ENCODE measurements at regions not wholly inside any gene's neighbourhood (a gene's known extent, or its start where the extent isn't known, plus 50 kb on each side); places are given as distances from the start of the nearest gene placed in this dataset.
"Not testable (repeated sequence)": the region's sequence is repeated elsewhere in the genome, so short reads cannot be mapped to it uniquely, and the experiment has no call there.

DNA sequence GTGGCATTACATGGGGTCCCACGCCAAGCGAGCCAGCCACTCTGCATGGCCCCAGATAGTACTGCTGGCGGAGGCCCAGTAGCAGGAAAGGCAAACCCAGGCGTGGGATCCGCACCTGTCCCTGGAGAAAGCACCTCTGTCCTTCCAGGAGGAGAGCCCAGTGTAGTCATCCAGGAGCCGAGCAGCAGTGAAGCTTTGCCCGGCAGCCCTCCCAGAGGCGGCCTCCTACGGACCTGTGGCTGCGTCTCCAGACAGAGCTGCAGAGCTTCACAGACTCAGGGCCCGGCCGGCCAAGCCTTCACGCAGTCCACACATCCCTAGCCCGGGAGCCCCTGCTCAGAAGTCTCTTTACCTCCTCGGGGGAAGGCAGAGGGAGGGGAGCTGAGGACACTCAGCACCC lies 100.8 kb upstream of the PPP1R26 start:
- no peak for DNase-seq

DNA sequence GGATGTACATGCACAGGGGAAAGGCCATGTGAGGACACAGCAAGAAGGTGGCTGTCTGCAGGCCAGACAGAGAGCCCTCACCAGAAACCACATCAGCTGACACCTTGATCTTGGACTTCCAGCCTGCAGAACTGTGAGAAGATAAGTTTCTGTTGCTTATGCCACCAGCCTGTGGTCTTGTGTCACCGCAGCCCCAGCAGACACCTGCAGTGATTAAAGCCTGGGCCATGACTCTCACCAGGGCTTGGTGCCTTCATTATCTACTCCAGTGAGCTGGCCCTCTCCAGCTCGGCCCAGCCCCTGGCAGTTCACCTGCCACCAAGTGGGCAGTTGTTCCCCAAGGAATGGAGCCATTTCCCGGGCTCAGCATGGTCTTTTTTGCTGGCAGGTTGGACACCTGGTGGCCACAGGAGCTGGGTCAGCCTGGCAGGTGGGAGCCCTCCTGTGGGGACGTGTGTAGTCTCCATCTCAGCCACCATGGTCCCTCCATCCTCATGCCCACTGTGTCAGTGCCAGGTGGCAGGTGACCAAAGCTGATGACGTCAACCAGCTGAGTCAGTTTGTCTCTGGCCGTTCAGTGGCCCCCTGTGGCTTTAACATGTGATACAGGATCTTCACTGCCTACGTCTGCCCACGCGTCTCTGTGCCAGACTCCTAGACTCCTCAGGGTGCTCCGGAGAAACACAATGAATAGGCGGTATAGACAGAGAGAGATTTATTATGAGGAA lies 99.9 kb upstream of the PPP1R26 start:
- no peak for DNase-seq

- DNase-seq: no peak
Observed at GRCh38 chr9:135380311-135380960, 99.1 kb upstream of the PPP1R26 start.

- no peak for DNase-seq
Observed at GRCh38 chr9:135381762-135382310, 97.7 kb upstream of the PPP1R26 start.

DNA sequence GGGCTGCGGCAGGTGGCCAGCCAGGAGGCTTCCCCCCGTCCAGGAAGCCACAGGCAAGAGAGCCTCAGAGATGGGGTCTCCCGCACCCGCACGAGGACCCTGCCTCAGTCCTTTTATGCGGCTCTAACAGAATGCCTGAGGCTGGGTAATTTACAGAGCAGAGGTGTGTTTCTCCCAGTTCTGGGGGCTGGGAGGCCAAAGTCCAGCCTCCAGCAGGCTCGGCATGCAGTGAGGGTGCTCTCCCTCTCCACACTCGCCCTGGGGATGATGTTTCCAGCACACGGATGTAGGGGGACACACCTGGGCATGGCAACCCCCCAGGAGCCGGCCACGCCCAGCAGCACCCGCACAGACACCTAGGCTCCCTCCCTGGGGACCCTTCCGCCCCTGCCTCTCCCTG lies 95.4 kb upstream of the PPP1R26 start:
- no peak for DNase-seq

- not testable (repeated sequence) for DNase-seq
Observed at GRCh38 chr9:135384815-135385405, 94.7 kb upstream of the PPP1R26 start.

DNA sequence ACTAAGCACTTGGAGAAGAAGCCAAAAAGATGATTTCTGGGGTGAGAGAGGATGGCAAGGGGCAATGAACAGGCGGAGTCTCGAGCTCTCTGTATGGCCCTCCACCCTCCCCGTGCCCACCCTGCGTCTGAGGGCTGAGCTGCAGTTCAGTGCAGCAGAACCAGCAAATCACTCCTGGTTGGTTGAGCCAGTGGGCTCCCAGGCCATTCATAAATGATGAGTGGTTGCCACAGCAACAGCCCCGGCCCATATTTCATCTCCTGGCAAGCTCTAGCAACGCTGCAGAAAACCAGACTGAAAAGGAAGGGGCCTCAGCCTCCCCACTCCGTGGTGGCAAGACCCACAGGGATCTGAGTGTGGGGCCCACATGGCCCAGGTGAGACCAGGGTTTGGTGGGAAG lies 93.8 kb upstream of the PPP1R26 start:
- DNase-seq: no peak

DNA sequence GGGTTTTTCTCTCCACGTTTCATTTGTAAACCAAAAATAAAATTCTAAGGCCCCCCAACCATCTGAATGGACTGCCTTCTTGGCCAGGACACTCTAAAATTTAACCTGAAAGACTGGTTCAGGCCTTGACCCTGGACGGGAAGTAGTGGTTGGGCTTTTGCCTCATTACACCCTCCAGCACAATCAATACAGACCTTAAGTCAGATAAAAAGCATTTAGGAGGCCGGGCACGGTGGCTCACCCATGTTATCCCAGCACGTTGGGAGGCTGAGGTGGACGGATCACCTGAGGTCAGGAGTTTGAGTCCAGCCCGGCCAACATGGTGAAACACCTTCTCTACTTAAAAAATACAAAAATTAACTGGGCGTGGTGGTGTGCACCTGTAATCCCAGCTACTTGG lies 91.6 kb upstream of the PPP1R26 start:
- DNase-seq: no peak

GRCh38 chr9:135388530-135388929 lies 91.1 kb upstream of the PPP1R26 start:
- DNase-seq: no peak

- DNase-seq: no peak
Observed at GRCh38 chr9:135391759-135392158, 87.8 kb upstream of the PPP1R26 start.

GRCh38 chr9:135392511-135392910 lies 87.1 kb upstream of the PPP1R26 start:
- DNase-seq: no peak

DNA sequence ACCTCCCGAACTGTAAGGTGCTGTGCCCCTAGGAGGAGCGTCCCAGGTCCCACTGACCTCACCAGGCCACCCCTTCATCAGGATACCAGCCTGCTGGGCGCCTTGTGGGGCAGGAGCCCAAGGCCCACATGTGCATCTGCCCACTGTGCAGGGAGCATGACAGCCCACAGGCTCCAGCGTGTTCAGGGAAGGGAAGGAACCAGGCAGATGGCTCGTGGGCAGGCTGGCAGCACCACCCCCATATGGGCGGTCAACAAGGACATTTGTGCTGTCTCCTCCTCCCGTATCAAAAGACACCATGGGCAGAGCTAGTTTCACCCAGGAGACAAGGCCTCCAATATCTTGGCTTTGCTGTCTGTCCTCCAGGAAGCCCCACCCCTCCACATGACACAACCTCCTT lies 85.5 kb upstream of the PPP1R26 start:
- DNase-seq: no peak

DNA sequence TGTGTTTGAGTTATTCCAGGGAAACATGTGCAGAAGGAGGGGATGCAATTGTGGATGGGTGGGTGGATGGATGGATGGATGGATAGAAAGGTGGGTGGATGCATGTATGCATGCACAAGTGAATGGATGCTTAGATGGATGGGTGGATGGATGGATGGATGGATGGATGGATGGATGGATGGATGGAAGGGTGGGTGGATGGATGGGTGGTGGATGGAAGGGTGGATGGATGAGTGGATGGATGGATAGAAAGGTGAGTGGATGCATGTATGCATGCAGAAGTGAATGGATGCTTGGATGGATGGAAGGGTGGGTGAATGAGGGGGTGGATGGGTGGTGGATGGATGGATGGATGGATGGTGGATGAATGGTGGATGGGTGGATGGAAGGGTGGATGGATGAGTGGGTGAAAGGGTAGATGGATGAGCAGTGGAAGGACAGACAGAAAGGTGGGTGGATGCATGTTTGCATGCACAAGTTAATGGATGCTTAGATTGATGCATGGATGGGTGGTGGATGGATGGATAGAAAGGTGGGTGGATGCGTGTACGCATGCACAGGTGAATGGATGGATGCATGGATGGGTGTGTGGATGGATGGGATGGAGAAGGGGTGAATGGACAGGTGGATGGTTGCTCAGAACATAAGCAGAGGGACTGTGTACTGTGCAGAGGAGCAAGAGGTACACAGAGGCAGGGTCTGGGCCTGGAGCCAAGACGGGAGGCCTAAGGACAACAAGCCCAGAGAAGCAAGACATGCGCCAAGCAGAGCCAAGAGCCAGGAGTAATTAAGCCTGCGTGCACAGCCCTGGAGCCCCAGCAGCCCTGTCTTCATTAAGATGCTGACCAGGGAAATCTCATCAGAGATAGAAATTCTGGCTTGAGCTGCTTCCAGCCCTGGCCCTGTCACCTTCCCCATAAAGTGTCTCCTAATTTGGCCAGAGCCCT lies 84.6 kb upstream of the PPP1R26 start:
- no peak for DNase-seq

DNA sequence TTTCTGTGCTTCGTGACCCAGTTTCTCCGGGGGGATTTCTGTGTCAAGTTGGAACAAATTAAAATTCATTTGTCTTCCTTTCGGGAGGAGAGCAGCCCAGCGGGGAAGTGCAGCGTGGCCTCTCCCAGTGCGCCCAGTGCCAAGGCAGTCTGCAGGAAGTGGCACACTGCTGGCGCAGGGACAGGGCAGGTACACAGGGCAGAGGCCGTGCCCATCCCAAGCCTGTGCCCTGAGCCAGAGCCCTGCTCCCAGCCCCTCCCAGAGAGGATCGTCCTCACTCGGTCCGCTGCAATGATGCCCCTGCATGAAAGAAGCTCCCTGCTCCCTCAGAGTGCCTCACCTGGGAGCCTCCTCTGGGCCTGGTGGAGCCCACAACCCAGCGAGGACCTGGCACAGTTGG lies 82.4 kb upstream of the PPP1R26 start:
- no peak for DNase-seq

DNA sequence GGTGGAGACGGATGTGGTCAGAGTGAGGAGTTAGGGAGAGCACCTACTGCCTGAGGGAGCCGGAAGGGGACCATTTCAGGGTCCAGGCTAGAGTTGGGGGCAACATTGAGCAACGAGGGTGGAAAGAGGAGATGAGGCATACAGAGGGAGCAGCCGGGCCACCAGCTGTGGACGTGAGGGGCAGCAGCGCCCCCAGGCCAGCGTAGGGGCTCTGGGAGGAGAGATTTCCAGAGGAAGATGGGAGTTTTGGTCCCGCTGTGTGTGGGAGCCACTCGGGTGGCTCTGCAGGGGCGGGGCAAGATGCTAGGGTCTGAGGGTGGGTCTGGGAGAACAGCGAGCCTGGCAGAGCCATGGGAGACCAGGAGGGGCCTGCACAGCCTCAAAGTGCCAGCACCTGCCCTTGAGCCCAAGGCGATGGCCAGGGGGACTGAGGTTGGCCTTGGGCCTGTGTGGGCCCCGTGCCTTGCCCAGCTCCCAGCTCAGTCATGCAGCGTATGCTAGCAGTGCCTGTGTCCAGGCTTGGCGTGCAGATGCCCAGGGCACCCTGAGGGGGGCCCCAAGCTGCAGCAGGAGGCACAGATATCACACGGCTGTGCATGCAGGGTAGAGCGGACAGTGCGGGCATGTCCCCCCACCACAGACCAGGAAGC lies 80.5 kb upstream of the PPP1R26 start:
- DNase-seq: no peak

GRCh38 chr9:135400496-135400895 lies 79.1 kb upstream of the PPP1R26 start:
- no peak for DNase-seq

GRCh38 chr9:135401218-135401617 lies 78.4 kb upstream of the PPP1R26 start:
- no peak for DNase-seq

- DNase-seq: no peak
Observed at GRCh38 chr9:135402048-135402738, 77.4 kb upstream of the PPP1R26 start.

- no peak for DNase-seq
Observed at GRCh38 chr9:135402739-135403695, 76.6 kb upstream of the PPP1R26 start.
